ENCODE measurements at regions not wholly inside any gene's neighbourhood (a gene's known extent, or its start where the extent isn't known, plus 50 kb on each side); places are given as distances from the start of the nearest gene placed in this dataset.
"Not testable (repeated sequence)": the region's sequence is repeated elsewhere in the genome, so short reads cannot be mapped to it uniquely, and the experiment has no call there.

- DNase-seq: no peak
These were observed 85.9 kb downstream of the ACTBL2 start for GRCh38 chr5:57396701-57397100.

GRCh38 chr5:57394421-57395210, 88.0 kb downstream of the ACTBL2 start:
- DNase-seq: no peak

GRCh38 chr5:57386958-57387357, 95.7 kb downstream of the ACTBL2 start:
- DNase-seq: peak; percentile 29

DNA sequence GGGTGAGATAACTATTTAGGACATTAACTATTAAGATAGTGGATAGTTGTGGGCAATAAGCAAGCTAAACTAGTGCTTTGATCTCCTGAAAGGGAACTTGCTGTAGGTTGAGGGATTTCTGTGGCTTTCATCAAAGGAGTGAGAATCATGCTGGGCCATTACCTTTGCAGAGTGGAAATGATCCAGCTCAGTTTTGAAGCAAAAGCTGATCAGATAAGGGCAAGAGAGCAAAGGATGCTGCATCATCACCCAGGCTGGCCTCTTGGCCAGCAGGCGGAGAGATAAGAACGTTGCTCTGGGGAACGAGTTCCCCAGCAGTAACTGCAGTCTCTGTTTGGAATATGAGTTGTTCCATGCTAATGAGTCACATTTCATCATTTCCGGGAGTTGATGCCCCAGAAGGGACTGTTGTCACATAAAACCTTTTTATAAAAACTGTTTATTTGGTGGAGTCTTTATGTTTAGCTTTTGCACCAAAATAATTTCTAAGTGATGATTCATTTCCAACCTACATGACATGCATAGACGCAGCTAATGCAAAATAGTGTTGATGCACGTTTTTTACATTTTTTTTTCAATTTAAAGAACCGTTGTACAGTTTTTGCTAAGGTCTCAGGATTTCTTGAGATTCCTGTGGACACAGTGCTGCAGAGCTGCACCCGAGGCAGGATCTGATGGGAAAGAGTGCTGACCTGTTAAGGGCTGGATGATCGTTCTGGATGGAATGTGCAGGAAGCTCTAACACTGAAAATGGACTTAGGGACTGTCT, 99.3 kb downstream of the ACTBL2 start:
- DNase-seq: no peak

DNA sequence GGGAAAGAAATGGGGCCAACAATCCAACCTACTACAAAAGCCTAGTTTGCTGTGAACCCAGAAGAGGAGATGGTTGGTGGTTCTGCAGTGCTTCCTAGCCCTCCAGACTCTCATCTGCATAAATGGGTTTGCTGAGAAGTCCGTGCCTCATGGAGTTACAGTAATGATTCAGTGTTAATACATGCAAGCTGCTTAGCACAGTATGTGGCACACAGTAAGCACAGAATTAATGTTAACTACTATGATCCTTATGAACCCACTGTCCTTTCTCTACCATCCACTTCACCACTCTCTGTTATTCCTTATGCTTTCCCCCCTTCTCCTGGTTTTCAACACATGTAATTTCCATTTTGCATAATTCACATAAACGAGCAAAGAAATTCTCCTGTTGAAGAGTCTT, 100.0 kb downstream of the ACTBL2 start:
- no peak for DNase-seq

- no peak for DNase-seq
These were observed 112.2 kb downstream of the ACTBL2 start for GRCh38 chr5:57370376-57370775.

- DNase-seq: peak; percentile 20
These were observed 114.6 kb downstream of the ACTBL2 start for GRCh38 chr5:57368010-57368409.

GRCh38 chr5:57366744-57367143, 115.9 kb downstream of the ACTBL2 start:
- no peak for DNase-seq

- no peak for DNase-seq
These were observed 119.7 kb downstream of the ACTBL2 start for GRCh38 chr5:57362951-57363350.

GRCh38 chr5:57360871-57361270, 121.7 kb downstream of the ACTBL2 start:
- DNase-seq: peak; percentile 34

- no peak for DNase-seq
These were observed 123.6 kb downstream of the ACTBL2 start for GRCh38 chr5:57358796-57359592.

- DNase-seq: not testable (repeated sequence)
These were observed 125.8 kb downstream of the ACTBL2 start for GRCh38 chr5:57356850-57357249.

- DNase-seq: peak; percentile 77
These were observed 133.4 kb downstream of the ACTBL2 start for GRCh38 chr5:57349214-57349613.

DNA sequence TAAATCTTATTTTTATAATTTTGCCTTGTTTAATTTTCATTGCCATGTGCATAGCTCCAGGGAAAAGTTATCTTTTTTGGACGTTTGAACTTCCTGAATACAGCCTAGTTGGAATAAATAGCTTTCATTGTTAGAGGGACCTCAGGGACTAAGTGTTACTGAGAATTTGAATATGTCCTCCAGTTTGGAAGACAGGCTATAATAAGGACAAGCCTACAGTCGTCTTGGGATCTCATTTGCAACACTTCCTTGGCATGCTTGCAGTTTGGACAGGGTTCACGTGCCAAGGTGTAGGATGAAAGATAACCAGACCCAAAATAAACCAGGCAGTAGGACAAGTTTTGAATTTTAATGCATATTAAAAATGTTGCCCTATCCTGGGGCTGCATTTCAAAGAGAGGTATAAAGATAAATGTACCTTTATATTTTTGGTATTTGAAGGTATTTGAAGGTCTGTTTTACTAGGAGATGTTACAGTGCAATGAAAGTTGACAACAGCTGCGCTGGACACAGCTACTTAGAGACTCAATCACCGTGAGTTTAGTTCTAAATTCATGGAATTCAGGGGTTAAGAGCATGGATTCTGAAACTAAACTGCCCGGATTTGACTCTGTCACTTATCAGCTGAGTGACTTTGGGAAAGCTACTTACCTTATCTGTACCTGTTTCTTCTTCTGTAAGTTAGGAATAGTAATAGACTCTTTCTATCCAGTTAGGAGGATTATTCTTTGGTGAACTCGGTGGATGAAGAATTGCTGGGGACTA, 134.1 kb downstream of the ACTBL2 start:
- DNase-seq: peak; percentile 56

GRCh38 chr5:57346328-57346727, 136.3 kb downstream of the ACTBL2 start:
- no peak for DNase-seq

GRCh38 chr5:57341380-57341979, 141.1 kb downstream of the ACTBL2 start:
- DNase-seq: no peak

- no peak for DNase-seq
These were observed 141.9 kb downstream of the ACTBL2 start for GRCh38 chr5:57340681-57341080.

GRCh38 chr5:57339521-57339920, 143.1 kb downstream of the ACTBL2 start:
- no peak for DNase-seq

GRCh38 chr5:57338868-57339340, 143.7 kb downstream of the ACTBL2 start:
- no peak for DNase-seq

- DNase-seq: no peak
These were observed 144.3 kb downstream of the ACTBL2 start for GRCh38 chr5:57338068-57338867.

Data from tongue (tissue), 1 donor.